ENCODE measurements at regions not wholly inside any gene's neighbourhood (a gene's known extent, or its start where the extent isn't known, plus 50 kb on each side); places are given as distances from the start of the nearest gene placed in this dataset.

DNA sequence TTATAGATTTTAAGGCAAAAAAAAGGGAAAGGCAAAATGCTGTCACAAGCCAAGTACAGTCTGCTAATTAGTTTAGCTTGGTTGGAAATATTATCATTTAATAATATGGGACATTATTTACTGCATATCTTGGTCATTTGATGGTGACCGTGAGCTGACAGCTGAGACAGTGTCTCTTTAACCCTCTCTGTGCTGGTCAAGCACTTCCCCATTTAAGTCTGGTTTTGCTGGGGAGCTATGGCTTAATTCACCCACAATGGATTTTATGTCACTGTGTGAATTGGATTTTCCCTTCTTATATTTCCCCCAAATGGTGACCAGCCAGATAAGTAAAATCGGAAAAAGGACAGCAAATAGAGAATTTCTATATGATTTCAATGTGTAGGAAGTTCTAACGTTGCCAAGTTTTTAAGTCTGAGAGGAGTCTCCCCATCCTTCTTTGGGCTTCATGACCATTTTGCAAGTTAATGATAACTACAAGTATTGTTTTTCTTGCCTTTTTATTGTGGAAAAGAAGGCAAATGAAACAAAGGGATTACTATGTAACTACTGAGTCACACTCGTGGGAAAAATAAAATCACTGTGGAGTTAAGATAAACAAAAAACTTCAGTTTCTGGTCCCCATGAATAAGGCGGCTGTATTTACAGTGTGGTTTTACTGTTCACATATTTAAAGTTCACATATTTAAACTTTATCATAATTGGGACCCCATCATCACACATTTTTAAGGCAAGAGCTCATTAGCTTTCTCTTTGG lies 373.5 kb downstream of the NR2F2 start:
- BruUV-seq (replicated peaks), result no TSS peak

More for the DNA sequence above, 373.5 kb downstream of the NR2F2 start:
- CTCF ChIA-PET, result interaction anchor here (0.9 kb wide), 2 partner anchors 12 to 16 kb away, joined by 3 read pairs; no protein-coding TSS in a partner anchor
- Histone ChIP-seq H3K4me2 (ENCODE audit: insufficient read depth, low read length) (no peak overlapping the region), H3K36me3 (ENCODE audit: control insufficient read depth in 2 of 2, extremely low read depth in 1 of 2, insufficient read depth in 2 of 2, low read length in 2 of 2) (no peaks in the 10 kb centered on the region), H3K79me2 (ENCODE audit: control insufficient read depth, insufficient read depth, low read length) (no peaks in the 10 kb centered on the region), H3K4me3 (replicated peaks in 1 of 3; ENCODE audit: insufficient read depth in 1 of 3, low read depth in 1 of 3, low read length in 3 of 3) (no peak overlapping the region), H3K27ac (ENCODE audit: insufficient read depth, low read depth, low read length) (no peak overlapping the region), H3K9me3 (replicated peaks; ENCODE audit: control insufficient read depth, insufficient read depth, low read length) (no peaks in the 10 kb centered on the region), H3K9me1 (replicated peaks; ENCODE audit: control insufficient read depth, extremely low read depth, insufficient read depth, low read length) (no peaks in the 10 kb centered on the region), H3K4me1 (ENCODE audit: control insufficient read depth, extremely low read depth, insufficient read depth, low read length) (no peaks in the 10 kb centered on the region), H3K27me3 (ENCODE audit: control insufficient read depth in 2 of 2, insufficient read depth in 2 of 2, low read length in 2 of 2) (no peaks in the 10 kb centered on the region), H3K9ac (replicated peaks; ENCODE audit: extremely low read depth, insufficient read depth, low read length) (no peak overlapping the region), H4K20me1 (replicated peaks; ENCODE audit: control insufficient read depth, extremely low read depth, insufficient read depth, low read length) (no peaks in the 10 kb centered on the region), H2AFZ (ENCODE audit: low read depth, low read length) (no peak overlapping the region)
- FAIRE-seq (no peak), DNase-seq (ENCODE audit: low read depth, low spot score) (no peak)
- intact Hi-C loops (cut with micrococcal nuclease) (loop anchor here (5.0 kb wide), 1 partner anchor 347 kb away; no protein-coding TSS in a partner anchor), dilution Hi-C loops (cut with MboI; ENCODE audit: extremely low pct_ligation_motif_present, low sequenced_read_pairs) (no loop called here)
- POLR2A ChIA-PET, result no interaction called here
- TF ChIP-seq CTCF (IDR thresholded peaks at IDR 0.05; ENCODE audit: extremely low read depth in 1 of 2, insufficient read depth in 1 of 2, low read depth in 1 of 2, low read length in 2 of 2) (no peak), GATA2 (IDR thresholded peaks at IDR 0.05; ENCODE audit: insufficient read depth, insufficient read length, low read depth, low read length) (no peak), POLR2A (IDR thresholded peaks at IDR 0.05; ENCODE audit: low read depth, low read length) (no peak), JUN (IDR thresholded peaks at IDR 0.05; ENCODE audit: borderline replicate concordance, insufficient read depth, insufficient read length, low read depth) (no peak), POLR2AphosphoS5 (IDR thresholded peaks at IDR 0.05; ENCODE audit: insufficient read depth, low read depth, low read length) (no peak), FOS (IDR thresholded peaks at IDR 0.05; ENCODE audit: borderline replicate concordance, insufficient read depth, low read length) (no peak), MYC (IDR thresholded peaks at IDR 0.05; ENCODE audit: low read depth, low read length) (no peak), EZH2 (IDR thresholded peaks at IDR 0.05; ENCODE audit: borderline replicate concordance, low read depth, low read length, severe bottlenecking) (no peak)
- TF ChIP-seq, protein P1, sequence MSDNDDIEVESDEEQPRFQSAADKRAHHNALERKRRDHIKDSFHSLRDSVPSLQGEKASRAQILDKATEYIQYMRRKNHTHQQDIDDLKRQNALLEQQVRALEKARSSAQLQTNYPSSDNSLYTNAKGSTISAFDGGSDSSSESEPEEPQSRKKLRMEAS (IDR thresholded peaks at IDR 0.05; ENCODE audit: insufficient read depth, insufficient read length), result no peak

All from endothelial cell of umbilical vein (primary cell).